ENCODE measurements at regions not wholly inside any gene's neighbourhood (a gene's known extent, or its start where the extent isn't known, plus 50 kb on each side); places are given as distances from the start of the nearest gene placed in this dataset.

DNA sequence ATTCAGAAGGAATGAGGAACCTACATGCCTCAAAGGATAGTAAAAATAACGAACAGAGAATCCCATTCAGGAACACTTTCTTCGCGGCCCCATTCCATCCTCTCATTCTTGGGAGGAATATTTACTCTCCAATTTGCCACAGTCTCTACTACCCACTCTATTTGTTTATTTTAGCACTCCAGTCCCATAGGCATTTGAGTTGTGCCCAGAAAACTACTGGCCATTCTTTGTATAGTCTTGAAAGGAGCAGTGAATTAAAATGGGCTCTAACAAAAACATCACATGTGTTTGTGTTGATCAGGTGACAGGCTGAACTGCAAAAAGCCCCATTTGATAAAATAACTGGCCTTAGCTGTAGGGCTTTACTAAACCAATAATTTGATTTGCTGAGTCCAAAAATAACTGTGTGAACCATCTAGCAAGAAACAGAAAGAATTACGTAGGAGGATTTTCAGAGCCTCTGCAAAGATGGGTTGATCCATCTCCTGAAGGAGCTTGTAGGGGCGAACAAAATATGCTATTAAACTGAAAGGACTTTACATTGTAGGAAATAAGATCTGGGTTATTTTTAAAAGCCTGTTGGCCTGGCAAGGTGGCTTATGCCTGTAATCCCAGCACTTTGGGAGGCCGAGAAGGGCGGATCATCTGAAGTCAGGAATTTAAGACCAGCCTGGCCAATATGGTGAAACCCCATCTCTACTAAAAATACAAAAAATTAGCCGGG is 142.3 kb upstream of the CPNE8 start:
- DNase-seq (ENCODE audit: low spot score): peak; percentile 36

DNA sequence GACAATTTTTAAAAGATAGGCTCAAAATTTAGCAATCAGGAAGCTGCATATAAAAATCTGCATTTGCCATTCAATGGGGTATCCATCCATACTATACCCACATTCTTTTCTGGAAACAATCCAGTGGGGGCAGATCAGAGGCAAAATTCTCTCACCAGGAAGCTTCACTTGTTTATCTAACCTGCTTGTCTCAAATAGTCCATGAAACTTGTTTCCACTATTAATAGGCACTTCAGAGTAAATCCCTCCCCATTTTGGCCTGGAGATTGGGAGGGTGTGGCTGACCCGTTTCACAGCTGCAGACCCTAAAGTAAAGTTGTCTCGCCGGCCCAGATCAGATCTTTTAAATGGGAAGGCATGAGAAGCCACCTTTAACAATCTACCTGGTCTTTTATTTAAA is 139.4 kb upstream of the CPNE8 start:
- no peak for DNase-seq (ENCODE audit: low spot score)

DNA sequence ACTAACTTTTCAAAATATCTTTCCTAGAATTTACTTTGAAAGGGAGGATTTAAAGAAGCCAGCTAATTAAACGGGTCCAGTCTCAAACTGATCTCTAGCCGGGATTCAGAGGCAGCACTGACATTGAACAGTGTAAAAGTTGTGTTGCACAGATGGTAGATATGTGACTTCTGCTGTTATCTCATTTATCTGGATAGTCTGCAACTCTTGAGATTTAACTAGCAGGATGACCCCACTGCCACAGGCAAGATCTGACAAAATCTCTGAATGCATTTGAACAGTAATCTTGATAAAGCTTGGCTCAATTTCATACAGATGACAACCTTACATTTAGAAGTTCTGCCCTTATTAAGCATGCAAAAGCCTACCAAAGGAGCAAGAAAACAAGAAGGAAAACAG is 138.0 kb upstream of the CPNE8 start:
- DNase-seq (ENCODE audit: low spot score): no peak

DNA sequence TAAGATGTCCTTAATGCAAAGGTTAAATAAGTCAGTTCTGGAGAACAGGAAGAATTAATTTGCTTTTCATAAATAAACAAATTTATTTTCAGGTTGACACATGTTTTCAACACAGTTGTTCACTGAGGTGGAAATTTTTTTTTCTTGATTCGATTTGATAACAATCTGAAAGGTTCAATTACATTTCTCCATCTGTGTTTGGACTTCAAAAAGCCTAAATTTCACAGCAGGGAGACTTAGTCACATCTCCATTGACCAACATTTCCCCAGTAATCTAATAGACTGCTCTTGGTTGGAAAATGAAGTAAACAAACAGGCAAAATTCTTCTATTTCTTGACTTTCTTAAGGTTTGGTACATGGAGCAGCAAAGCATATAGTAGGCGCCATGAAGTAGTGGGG is 134.9 kb upstream of the CPNE8 start:
- DNase-seq (ENCODE audit: low spot score): no peak

DNA sequence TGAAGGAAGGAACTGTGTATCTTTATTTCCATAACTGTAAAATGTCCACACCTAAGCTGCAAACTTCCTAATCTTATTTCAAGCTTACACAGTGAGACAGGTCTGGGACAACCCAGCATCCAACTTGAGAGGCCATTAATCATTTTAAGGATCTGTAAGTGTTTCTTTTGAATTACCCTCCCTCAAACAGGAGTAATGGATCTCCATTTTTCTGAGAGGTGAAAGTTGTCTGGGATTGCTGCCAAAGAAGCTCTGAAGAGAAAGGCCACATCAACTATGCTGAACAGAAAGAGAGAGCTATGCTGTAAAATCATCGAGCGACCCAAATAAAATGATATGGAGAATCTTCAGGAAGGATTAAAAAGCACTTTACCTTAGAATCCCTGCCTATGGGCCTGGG is 131.7 kb upstream of the CPNE8 start:
- no peak for DNase-seq (ENCODE audit: low spot score)

DNA sequence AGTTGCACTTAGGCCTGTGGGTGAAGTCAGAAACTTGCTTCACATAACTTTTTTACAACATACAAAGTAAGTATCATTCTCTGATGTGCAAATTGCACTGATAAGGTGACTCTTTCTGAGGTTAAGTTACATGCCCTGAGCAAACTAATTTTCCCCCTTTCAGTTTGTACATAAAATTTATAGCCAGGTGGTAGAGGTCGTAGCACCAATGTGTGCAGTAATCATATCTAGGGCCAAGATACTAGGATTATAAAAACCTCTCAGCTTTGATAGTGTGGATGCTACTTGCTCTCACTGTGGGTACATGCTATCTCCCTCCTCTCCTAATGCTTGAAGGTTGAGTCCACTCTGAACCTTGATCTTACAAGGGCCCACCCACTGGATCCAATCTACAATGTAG is 130.7 kb upstream of the CPNE8 start:
- no peak for DNase-seq (ENCODE audit: low spot score)

DNA sequence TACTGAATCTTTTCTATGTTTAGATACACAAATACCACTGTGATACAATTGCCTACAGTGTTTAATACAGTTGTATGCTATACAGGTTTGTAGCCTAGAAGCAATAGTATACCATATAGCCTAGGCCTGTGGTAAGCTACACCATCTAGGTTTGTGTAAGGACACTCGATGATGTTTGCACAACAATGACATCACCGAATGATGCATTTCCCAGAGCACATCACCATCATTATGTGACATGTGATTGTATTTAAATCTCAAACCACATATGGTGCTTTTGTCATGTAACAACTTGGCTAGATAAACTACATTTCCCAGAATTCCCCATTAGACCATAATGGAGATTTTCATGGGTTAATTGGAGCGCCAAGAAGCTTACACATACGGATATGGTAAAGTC is 128.4 kb upstream of the CPNE8 start:
- DNase-seq (ENCODE audit: low spot score): no peak

DNA sequence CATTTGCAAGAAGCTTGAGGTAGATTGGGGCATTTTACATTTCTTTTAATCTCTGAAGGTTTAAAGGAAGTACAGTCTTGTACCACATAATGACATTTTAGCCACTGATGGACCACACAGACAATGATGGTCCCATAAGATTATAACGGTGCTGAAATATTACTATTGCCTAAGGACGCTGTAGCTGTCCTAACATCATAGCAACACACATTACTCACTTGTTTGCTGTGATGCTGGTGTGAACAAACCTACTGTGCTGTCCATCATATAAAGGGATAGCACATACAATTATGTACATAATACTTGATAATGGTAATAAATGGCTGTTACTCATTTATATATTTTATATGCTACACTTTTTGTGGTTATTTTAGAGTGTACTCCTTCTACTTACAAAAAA is 127.1 kb upstream of the CPNE8 start:
- DNase-seq (ENCODE audit: low spot score): no peak

DNA sequence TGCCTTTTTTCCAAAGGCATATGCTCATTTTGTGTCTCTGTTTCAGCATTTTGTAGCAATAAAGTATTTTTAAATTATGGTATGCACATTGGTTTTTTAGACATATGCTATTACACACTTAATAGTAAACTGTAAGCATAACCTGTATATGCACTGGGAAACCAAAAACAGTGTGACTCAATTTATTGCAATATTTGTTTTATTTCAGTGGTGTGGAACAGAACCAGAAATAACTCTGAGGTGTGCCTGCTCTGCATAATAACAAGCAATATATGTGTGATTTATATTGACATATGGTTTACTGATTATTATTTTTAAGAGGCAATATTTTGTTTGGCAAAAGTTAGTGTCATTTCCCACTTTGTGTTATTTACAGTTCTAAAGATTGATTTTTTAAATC is 126.6 kb upstream of the CPNE8 start:
- no peak for DNase-seq (ENCODE audit: low spot score)

DNA sequence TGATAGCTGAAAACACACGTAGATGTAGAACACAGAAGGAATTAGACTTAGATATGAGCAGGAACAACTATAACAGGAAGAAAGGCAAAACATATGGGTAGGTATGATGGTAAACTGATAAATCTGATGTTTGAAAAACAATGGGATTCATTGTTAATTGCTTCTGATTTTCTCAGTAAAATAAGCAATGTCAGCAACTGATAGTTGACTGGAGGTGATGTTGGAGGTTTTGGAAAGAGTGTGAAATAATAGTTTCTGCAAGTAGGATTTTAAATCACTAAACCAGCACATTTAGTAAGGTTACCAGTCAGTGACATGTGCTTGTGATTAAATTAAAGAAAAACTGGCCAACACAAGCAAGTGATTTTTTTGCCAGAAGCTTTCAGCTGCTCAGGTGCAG is 123.0 kb upstream of the CPNE8 start:
- DNase-seq (ENCODE audit: low spot score): no peak

DNA sequence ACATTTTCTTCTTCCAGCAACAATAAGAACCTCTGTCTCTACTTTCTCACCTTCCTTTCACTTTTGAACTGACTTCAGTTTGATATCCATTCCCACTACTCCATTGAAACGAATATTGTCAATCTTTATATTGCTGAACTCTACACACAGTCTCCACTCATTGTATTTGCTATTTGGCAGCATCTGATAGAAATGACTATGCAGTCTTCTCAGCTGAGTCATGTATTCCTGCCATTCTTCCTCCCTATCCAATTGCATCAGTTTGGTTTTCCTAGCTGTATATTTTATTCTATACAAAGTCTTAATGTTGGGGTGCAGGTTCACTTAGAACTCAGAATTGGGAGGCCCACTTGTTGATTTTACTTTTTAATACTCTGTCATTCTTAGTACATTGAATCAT is 107.5 kb upstream of the CPNE8 start:
- DNase-seq (ENCODE audit: low spot score): no peak

DNA sequence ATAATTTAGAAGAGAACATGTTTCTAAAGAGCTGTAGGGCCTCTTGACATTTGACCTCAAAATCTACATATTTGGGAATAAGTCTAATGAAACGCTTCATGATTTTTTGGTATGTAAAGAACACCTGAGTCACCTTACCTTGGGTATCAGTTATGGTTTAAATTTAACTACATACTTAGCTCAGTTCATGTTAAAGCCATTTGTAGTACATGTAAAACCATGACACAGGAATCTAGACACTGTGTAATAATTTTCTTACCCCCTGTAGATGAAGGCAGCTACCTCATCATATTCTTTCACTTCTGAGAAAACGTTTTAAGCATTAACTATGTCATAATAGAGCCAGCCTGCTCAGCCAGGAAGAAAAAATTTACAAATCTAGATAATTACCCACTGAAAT is 105.8 kb upstream of the CPNE8 start:
- no peak for DNase-seq (ENCODE audit: low spot score)

DNA sequence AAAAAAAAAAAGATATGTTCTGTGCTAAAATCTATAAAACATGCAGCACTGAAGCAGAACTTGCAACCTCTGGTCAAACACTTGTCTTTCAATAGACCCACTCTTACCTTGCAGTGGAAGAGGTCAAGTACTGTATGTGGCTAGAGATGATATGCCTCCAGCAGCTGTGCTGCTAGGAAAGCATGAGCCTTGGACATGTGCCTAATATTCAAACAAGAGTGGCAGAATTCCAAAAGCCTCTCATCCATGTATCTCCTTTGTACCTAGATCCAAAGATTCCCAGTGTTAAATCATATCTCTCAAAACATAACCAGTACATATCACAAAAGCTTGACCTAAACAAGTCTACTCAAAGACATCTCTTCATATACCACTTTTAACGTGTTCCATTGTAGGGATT is 105.0 kb upstream of the CPNE8 start:
- no peak for DNase-seq (ENCODE audit: low spot score)

DNA sequence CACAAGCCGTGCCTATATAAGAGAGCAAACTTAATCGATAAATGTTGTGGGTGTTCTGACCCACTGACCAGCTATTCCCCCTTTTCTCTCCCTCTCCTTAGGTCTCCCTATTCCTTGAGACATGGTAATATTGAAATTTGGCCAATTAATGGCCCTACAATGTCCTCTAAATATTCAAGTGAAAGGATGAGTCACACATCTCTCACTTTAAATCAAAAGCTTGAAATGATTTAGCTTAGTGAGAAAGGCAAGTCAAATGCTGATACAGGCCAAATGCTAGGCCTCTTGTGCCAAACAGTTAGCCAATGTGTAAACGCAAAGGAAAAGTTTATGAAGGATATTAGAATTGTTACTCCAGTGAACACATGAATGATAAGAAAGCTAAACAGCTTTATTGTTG is 102.2 kb upstream of the CPNE8 start:
- DNase-seq (ENCODE audit: low spot score): no peak

DNA sequence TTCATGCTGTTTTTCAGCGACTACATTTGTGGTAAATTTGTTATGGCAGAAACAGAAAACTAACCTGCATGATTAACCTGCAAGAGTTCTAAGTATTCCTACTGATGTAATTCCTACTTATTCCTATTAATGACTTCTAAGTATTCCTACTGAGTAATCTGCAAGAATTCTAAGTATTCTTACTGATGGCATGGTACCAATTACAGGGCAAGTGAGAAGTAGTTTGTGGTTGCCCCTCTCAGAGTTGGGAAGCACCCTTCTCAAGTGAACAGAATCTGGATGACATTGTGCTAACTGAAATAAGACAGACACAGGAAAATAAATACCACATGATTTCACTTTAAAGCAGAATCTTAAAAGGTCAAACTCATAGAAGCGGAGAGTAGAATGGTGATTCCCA is 100.9 kb upstream of the CPNE8 start:
- no peak for DNase-seq (ENCODE audit: low spot score)

DNA sequence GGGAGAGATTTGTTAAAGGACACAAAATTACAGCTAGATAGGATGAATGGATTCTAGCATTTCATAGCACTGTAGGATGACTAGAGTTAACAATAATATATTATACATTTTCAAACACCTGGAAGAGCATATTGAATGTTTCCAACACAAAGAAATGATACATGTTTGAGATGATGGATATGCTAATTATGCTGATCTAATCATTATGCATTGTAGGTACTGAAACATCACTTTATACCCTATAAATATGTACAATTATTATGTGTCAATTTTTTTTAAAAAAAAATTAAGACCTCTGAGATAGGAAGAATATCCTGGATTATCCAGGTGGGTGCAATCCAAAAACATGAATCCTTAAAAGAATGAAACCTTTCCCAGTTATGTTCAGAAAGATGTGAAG is 100.3 kb upstream of the CPNE8 start:
- DNase-seq (ENCODE audit: low spot score): no peak

DNA sequence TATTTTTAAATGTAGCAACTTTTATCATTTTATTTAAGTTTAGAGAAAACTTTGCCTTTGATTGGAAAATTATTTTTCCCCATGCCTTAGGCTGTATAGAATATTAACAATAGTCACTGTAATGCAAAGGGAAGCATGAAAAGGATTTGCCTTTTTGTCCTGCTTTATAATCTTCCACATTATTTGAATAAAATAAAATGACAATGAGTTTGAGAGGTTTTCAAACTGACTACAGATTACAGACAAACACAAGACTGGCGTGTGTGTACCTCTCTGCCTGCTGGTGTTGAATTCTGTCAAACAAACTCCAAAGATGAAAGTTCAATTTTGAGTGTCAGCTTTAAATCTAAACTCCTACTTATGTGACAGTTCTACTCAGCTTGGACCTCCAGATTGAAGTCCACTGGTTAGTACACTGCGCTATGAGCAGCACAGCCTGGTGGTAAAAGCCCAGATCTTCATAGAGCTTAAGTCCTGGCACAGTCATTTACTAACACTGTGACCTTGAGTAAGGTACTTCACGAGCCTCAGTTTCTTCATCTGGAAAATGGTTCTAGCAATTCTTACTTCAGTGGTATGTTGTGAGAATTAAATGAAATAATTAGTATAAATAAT is 98.3 kb upstream of the CPNE8 start:
- no peak for DNase-seq (ENCODE audit: low spot score)

DNA sequence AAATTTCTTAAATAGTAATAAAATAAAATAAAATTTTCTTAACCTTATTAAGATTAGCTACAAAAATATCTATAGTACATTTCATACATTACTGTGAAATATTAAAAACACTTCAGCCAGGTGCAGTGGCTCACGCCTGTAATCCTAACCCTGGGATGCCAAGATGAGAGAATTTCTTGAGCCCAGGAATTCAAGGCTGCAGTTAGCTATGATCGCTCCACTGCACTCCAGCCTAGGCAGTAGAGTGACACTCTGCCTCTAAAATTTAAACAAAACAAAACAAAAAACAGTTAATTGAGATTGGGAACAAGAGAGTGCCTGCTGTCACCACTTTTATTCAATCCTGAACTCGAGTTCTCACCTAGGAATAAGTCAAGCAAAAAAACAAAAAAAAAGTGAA is 95.0 kb upstream of the CPNE8 start:
- DNase-seq (ENCODE audit: low spot score): no peak

DNA sequence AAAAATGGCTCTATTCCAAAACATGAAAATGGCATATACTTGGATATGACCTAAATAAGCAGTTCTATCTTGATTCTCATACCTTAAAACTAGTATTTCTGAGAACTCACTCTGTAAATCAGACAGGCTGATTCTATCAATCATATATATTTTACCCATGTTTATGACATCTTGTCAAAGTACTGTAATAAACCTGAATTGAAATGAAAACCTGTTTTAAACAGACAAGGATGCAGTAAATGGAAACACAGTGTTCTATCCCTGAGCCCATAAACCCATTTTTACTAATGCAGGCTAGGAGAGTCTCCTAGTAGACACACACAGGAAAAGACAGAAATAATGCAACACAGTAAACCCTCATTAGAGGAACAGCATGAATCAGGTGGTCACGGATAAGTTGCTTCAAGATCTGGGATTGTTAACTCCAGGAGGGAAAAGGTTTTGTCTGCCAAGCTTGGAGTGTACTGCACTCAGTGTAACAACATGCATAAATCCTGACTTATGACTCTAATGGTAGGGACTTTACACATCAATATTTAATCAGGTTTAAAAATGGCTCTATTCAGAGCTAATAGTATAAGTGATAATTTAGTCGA is 93.6 kb upstream of the CPNE8 start:
- no peak for DNase-seq (ENCODE audit: low spot score)

DNA sequence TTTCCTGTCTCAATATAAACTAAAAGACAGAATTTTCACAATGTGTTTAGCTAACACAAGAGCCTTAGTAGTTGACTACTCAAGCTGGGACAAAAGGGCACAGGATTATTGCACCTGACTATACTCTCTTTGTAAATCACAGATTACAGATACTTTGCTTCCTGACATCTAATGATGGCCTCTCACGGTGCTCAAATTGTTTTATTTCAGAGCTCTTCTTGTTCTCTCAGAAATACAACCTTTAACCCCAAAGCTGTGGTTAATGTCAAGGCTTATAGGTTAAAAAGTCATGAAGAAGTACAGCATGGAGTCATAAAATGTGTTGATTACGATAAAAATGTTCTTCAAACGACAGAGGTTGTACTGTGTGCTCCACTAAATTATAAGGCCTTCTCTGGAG is 89.9 kb upstream of the CPNE8 start:
- peak; percentile 17 for DNase-seq (ENCODE audit: low spot score)

DNA sequence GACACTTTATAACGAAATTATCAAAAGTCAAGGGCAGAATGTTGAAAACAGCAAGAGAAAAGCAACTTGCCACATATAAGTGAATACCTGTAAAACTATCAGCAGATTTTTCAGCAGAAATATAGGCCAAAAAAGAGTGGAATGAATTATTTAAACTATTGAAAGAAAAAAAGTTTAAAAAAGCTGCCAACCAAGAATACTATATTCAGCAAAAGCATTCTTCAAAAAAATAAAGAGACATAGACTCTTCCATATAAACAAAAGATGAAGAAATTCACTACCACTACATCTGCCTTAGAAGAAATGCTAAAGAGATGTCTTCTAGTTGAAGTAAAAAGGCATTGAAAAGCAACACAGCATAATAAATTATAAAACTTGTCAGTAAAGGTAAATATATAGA is 80.6 kb upstream of the CPNE8 start:
- DNase-seq (ENCODE audit: low spot score): no peak

DNA sequence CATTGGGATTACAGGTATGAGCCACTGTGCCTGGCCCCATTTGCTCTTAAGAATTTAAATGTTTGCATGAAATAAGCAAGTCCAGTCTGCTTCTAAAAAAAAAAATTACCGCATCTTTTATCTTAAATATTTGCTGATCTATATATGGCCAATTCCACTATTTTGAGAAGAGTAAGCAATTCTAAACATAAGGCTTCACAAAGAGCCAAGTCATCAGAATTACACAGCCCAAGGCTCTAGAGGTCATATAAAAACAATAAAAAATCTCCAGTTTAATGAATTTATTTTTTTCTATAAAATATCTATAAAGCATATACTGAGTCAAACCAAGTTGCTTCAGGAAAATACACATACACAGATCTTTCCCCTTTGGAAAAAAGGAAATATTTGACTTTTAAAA is 79.0 kb upstream of the CPNE8 start:
- no peak for DNase-seq (ENCODE audit: low spot score)

DNA sequence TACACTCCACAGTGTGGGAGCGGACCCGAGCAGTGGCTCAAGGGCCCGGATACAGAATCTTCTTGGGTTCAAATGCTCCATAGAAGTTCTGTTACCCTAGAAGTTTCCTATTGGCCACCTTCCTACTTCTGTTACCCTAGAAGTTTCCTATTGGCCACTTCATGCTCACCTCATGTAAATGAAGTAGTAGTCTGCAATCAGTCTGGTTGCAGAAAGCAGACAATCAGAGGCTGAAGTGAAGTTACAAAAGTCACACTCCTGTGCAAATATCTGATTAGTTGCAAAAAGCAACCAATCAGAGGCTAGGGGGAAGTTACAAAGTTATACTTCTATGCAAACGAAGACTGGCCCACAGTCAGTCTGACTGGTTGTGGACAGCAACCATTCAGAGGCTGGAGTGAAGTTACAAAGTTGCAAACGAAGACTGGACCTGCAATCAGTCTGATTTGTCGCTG is 77.8 kb upstream of the CPNE8 start:
- no peak for DNase-seq (ENCODE audit: low spot score)

DNA sequence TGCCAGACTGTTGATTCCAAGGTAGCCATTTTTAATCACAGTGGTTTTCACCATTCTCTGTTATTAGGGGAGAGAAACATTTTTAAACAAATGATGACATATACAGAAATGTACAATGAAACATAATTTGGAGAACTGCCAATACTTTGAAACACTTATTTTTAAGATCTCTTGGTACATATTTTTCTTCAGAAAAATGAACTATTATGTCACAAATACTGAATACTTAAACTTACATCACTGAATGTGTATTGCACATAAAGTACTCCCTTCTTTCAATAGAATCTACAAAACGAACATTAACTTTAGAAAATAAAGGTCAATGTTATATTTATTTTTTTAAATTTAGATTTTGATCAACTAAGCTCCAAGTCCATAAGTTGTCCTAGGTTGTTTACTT is 71.7 kb upstream of the CPNE8 start:
- no peak for DNase-seq (ENCODE audit: low spot score)

All from COLO829 (cell line).